UCSD-AML1 (cell line): ENCODE measurements at regions not wholly inside any gene's neighbourhood (a gene's known extent, or its start where the extent isn't known, plus 50 kb on each side); places are given as distances from the start of the nearest gene placed in this dataset.

Source experiments
- DNase-seq: peaks from one replicate; lab custom pipeline; 2025; ENCODE audit not compliant: unreplicated experiment; lab: John Stamatoyannopoulos, UW

DNA sequence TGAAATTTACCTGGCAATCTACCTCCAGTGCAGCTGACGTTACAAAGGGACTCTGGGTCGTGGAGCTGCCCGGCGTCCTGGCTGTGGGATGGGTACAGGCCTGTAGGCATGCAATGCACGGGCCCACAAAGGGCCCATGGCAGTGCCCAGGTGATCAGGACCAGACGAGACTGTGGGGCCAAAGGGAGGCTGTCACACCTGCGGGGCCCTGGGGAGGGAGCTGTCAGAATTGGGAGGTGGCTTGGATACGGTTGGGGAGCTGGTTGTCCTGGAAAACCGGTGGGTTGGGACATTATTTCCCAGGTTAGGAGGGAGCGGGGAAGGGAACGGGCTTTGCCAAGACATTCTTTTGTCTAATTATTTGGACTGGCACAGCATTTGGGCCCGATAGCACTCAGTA is 958.5 kb downstream of the BRD1 start:
- no peak for DNase-seq

DNA sequence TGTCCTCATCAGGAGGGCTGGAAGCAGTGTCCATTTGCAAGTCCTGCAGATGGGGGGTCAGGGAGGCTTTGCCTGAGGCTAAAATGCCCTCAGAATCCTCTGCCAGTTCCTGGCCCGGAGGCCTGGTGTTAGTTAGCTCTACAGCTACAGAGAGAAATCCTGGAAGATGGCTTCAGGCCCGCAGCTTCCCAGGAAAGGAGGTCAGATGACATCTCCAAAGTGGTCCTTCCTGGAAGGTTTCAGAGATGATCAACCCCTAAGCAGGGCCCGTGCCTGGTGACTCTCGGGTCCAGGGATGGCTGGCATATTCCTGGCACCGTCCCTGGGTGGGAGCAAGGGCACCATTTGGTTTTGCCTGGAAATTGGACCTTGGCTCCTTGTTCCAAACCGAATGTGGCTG is 959.1 kb downstream of the BRD1 start:
- no peak for DNase-seq

DNA sequence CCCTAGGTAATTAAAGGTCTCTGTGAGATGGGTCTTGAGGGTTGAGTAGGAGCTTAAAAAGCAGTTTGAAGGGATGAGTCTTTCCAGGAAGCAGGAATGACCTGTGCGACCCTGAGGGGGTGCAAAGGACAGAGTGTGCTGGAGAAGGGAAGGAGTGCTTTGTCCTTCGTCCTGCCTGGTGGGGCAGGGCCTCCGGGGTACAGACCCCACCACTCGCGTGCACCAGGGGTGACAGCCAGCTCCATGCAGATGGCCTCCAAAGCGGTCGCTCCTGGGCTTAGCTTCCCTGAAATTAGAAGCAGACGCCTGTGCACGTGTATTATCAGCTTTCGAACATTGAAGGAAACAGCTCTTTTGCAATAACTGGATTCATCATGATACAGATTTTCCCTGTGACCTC is 959.8 kb downstream of the BRD1 start:
- DNase-seq, result no peak

DNA sequence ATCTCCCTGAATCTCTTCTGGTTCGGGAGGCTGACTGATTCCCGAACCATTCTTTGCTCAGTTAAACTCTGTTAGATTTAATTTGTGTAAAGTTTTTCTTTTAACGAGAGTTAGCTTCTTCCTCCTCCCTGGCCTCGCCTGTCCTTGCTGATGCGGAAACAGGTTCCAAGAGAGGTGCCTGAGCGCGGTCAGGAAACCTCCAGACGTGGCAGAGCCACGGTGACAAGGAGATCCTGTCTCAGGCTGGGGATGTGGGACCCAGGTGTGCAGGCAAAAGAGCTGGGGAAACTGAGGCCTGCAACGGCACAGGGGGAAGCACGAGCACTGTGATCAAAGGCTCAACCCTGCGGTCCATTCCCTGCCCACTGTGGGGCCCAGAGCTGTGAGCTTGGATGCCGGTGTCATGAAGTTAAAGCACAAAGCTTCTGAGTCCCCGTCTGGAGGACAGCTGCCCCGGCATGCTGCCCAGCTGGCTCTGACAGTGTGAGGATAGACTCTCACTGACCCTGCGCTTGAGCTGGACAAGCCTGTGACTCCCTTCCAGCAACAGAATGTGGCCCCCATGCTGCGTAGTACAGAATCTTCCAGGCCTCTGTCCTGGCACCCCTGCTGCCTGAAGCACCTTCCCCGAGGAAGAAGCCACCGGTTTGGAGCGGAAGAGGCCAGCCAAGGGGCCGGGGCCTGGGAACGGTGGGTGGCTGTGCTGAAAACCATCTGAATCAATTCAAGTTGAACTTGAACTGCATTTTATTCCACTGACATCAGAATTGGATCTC is 960.6 kb downstream of the BRD1 start:
- DNase-seq, result no peak

DNA sequence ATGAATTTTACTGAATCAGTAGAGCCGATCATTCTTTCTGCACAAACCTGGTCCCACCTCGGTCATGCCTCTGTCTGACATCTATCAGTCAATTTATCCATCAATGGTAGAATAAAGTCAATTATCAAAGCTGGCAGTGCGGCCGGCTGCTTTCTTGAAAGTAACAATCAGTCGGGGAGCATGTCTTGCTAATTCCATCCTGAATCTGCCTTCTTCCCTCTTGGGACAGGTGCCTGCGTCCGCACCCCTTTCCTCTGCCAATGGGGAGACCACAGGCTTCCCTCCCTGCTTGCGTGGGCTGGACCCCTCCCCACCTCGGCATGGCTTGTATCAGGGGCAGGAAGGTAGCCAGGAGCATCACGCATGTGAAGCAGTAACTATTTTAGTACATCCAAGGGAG is 962.9 kb downstream of the BRD1 start:
- DNase-seq, result no peak

DNA sequence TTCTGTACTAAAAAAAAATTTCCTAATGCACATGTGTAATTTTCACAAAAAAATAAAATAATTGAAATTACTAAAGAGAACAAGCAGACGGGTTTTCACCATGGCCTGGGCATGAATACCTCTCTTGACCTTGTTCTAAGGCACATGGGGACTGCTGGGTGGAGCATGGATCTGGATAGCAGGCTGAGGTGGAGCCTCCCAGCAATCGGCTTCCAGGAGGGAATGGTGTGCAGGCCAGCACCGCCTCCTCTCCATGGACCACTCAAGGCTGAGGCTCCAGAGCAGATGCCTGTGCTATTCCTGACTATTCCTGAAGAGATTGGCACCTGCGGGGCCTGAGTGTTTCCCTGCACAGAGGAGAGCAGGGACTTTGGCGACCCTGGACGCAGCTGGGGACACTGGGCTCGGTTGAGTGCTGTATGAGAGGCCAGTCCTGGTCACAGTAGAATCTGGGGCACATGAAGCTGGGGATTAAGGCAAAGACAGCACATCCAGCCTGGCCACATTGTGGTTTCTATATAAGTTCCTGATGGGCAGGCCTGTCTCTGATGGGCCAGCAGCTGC is 963.6 kb downstream of the BRD1 start:
- DNase-seq, result no peak

DNA sequence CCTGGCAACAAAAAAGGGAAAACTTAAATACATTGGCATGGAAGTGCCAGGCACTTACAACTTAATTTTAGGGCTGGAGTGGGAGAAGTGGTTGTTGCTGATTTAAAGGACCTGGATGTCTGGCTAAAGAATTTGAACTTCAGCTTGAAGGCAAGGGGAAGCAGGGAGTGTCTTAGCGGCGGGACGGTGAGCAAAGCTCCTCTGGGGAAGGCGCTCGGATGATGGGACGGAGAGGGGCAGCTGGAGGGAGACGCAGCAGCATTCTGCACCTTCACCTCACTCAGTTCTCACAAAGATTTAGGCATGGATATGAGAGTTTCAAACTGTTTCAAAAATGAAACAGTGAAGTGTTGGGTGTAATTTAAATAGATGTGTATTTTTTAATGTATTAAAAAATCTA is 967.1 kb downstream of the BRD1 start:
- DNase-seq, result no peak

DNA sequence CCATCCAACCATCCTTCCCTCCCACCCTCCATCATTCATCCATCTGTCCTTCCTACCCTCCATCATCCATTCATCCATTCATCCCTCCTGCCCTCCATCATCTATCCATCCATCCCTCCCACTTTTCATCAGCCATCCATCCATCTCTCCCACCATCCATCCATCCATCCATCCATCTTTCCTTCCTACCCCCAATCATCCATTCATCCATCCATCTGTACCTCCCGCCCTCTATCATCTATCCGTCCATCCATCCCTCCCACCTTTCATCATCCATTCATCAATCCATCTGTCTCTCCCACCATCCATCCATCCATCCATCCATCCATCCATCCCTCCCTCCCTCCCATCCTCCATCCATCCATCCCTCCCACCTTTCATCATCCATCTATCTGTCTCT is 968.8 kb downstream of the BRD1 start:
- no peak for DNase-seq

DNA sequence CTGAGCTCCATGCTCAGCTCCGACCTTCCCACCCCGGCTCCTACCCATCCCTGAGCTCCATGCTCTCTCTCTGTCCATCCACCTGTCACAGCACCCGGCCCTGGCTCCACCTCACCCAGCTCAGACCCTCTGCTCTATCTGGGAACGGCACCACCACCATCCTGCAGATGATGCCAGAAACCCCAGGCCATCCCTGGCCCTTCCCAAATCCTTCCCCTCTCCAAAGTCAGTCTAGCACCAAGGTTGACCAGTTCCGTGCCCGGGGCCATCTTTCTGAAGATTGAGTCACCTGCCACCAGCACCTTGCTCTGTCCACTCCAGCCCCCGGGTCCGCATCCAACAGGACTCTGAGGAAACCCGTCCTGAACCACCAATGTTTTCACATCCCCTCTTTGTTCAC is 969.6 kb downstream of the BRD1 start:
- DNase-seq, result no peak

DNA sequence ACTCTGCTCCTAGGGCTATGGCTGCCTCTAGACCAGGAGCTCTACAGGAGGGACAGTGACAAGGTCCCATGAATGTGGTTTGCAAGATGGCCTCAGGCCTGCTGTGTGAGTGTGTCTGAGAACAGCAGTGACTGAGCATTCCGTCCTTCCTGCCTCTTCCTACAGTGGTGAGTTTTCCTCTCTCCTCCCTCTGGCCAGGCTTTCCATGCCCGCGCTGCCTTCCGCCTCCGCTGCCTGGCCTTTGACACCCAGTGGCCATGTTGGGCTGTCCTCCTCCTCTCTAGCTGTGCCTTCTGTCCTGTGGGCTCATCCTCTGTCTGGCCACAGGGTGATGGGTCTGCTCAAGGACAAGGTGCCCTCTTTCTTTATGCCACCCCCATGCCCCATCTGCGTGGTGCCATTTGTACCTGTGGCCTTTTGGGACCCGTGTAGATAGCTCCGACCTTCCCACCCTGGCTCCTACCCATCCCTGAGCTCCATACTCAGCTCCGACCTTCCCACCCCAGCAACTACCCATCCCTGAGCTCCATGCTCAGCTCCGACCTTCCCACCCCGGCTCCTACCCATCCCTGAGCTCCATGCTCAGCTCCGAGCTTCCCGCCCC is 970.4 kb downstream of the BRD1 start:
- DNase-seq, result no peak

DNA sequence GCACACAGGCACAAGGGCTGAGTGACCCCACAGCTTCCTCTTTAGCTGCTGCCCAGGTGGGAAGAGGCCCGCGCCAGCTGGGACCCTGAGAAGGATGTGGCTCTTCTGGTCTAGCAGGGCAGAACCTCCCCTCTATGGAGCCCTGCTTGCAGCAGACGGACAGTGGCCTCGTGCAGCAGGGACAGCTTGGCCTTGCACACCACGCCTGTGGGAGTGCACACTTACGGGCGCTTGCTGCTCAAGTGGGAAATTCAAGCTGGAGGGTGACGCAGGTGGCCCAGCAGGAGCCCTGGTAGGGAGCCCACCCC is 971.4 kb downstream of the BRD1 start:
- DNase-seq, result no peak

DNA sequence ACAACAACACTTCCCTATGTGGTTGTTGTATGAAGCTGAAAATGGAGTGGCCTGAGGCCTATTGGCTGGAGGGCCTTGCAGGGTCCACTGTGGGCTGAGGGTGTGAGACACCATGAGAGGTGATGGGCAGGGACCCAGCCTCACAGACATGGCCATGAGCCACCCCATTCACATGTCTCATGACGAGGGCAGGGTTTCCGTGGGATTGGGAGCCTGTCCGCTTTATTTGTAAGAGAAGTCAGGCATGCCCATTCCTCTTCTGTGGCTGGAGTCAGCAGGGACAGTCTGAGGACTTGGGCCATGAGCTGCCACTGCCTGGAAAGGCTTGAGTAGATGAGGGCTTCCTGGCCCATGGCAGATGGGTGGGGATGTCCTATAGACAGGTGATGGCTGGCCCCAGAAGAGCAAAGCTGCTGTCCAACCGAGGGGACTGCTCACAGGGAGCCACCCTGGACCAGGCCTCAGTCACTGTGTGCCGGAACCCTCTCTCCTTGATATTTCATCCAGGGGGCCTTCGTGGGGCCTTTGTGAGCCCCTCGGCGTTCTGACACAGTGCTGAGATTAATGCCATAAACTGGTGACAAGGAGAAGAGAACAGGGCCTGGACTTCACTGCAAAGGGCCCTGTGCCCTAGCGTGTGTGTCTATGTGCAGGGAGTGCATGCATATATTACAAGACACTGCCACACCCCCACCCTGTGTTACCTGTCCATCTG is 971.9 kb downstream of the BRD1 start:
- DNase-seq, result no peak

DNA sequence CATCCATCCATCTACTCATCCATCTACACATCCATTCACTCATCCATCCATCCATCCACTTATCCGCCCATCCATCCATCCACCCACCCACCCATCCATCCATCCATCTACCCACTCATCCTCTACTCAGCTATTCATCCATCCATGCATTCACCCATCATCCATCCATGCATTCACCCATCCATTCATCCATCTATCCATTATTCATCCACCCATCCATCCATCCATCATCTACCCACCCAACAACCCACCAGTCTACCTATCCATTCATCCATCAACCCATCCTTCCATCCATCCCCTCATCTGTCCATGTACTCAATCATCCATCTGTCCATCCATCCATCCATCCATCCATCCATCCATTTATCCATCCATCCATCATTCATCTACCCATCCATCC is 972.7 kb downstream of the BRD1 start:
- no peak for DNase-seq

DNA sequence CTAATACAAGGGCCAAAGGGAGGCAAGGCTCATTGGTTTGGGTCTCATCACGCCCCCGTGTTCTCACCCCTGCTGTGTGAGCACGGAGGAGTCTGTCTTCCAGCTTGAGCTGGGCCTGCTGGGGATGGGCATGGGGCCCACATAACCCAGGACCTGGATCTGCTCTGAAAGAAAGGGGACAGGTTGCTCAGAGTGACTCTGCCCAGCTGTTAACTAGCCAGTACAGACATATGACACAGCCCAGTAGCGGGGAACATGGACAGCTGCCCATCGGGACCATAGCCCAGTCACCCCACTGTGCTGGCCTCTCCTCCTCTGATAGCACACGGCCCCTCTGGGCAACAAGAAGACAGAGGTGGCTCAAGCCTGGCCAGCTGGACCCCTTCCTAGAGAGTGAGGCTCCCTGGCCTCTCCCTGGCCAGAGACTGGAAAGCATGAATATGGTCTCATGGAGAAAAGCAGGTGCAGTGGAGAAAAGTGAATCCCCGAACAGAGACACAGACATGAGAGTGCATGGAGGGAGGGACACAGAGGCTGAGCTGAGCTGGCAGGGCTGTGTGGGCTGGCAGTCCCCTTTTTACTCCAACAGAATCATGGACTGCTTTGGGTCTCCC is 973.9 kb downstream of the BRD1 start:
- DNase-seq, result no peak

DNA sequence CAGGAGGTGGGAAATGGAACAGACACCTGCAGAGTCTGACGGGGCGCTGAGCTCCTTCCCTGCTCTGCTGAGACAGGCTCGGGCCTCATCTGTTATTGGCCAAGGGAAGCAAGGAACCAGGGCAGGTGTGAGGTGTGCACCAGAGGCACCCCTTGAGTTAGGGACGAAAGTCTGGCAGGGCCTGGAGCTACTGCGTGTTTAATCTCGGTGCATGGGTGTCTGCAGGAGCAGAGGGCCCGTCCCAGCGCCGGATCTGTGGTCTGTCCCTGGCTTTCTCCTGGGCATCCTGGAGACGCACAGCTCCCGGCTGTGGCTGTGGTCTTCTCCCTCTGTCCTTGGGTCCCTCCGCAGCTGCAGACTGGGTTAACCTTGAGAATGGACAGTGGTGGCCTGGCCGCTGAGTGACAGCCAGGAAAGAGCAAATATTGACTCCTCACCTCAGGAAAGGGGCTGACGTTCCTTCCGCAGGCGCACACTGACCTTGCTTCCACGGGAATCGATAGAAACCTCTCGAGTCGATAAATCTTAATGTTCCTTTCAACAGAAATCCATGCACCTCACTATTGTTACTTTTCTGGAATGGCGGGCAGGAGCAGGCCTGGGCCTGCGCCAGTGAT is 975.6 kb downstream of the BRD1 start:
- no peak for DNase-seq

DNA sequence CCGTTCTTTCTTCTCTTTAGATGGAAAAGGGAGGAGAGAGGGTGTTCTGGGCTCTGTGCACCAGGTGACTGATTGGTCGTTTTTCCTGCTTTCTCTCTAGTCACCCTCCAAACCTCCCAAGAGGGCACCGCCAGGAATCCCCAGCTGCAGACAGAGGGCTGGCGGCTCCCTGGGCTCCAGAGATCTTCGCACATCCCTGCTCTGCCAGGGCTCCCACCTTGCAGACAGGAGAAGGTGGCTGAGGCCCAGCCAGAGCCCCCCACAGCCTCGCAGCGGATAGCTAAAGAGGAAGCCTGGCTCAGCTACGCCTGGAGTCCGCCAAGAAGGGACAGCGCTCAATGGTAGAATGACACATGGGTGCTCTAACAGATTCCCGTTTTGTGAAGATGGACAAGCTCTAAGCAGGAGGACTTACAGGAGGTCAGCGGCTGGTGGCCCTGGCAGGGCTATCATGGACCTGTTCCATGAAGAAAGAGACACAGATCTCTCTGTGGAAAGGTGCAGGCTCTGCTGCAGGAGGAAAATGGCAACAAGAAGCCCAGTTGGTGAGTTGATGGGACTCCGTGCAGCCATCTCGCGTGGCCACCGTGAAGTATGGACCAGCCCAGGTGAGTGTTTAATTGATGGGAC is 976.9 kb downstream of the BRD1 start:
- DNase-seq, result no peak

DNA sequence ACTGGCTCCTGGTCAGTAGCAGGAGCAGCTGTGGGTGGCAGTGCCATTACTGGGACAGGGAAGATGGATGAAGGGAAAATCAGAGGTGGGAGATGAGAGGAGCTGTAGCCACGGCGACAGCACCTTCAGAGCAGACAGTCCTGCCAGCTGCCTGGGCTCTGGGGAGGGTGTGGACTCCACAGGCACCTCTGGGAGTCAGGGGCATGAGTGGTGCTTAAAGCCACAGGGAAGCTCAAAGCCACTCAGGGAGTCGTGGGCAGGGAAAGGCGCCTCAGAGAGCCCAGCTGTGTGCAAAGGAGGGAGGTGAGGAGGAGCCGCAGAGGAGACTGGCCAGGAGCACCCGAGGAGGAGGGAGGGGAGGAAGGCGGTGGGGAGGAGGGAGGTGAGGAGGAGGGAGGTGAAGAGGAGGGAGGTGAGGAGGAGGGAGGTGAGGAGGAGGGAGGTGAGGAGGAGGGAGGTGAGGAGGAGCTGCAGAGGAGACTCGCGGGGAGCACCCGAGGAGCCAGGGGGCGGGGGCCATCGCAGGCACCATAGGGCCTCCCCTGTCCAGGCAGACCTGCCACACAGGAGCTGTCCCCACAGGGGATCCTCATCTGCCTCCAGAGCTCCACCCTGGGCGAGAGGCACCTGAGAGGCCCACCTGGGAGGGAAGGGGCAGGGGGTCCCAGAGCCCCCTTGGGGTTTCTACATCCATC is 977.6 kb downstream of the BRD1 start:
- no peak for DNase-seq

DNA sequence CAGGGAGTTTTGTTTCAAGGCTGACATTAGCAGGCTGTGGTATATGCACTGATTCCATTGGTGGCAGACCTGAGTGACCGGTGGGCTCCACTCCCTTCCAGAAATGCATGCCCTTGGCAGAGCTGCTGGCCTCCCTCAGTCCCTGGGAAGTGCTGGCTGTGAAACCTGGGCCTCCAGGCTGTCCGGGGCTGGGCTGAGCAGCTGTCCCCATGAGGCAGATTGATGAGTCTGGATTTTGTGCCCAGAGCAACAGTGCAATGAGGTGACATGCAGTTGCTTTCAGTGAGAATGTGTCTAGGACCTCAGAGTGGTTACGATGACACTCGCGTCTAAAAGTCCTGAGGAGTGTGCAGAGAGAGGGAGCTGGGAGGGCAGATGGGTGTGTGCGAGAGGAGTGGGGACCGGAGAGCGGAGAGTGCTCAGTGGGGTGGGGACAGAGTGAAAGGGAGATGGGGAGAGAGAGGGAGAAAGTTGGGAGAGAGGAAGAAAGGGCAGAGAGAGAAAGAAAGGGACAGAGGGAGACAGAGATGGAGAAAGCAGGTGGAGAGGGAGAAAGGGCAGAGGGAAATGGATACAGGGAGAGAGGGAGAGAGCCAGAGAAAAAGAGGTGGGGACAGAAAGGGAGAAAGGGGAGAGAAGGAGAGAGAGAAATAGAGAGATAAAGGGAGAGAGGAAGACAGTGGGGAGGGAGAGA is 978.3 kb downstream of the BRD1 start:
- DNase-seq, result no peak

DNA sequence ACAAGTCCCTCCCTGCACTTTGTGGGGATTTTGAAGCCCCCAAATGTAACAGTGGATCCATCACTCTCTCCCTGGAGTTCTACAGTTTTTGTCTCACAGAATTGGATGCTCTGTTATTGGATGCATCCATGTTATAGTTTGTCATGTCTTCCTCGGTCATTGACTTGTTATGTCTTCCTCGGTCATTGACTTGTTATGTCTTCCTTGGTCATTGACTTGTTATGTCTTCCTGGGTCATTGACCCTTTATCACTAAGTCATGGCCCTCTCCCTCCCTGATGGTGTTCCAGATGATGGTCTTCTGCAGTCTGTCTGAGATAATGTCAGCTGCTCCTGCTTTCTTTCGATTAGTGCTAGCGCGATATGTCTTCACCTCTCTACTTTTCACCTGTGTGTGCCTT is 981.5 kb downstream of the BRD1 start:
- no peak for DNase-seq
